ENCODE measurements at regions not wholly inside any gene's neighbourhood (a gene's known extent, or its start where the extent isn't known, plus 50 kb on each side); places are given as distances from the start of the nearest gene placed in this dataset.

DNA sequence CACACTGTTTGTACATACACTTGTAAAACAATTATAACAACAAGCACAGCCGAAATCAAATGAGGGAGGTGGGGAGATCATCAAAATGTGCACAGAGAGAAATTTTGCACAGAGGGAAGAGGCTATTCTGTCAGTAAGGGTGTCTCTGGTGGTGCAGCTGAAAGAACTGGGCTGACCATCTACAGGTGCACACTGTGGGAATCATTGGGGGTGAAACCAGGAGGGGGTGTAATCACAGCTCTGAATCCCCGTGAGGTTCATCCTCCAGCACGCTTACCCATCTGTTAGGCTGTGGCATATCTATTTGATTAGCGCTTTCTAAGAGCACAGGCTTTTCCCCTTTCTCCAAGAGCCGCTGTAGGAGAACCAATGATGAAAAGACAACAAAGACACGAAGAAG, 389.9 kb upstream of the CDH20 start:
- H3K27me3 ChIP-seq, result no peaks in the 10 kb centered on the region
- DNase-seq, result no peak
- no peaks in the 10 kb centered on the region for H3K4me1 ChIP-seq
- no peaks in the 10 kb centered on the region for H3K36me3 ChIP-seq
- TF ChIP-seq, protein P1, sequence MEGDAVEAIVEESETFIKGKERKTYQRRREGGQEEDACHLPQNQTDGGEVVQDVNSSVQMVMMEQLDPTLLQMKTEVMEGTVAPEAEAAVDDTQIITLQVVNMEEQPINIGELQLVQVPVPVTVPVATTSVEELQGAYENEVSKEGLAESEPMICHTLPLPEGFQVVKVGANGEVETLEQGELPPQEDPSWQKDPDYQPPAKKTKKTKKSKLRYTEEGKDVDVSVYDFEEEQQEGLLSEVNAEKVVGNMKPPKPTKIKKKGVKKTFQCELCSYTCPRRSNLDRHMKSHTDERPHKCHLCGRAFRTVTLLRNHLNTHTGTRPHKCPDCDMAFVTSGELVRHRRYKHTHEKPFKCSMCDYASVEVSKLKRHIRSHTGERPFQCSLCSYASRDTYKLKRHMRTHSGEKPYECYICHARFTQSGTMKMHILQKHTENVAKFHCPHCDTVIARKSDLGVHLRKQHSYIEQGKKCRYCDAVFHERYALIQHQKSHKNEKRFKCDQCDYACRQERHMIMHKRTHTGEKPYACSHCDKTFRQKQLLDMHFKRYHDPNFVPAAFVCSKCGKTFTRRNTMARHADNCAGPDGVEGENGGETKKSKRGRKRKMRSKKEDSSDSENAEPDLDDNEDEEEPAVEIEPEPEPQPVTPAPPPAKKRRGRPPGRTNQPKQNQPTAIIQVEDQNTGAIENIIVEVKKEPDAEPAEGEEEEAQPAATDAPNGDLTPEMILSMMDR (IDR thresholded peaks at IDR 0.05; ENCODE audit: low read depth, low read length), result no peak
- H3K4me3 ChIP-seq (ENCODE audit: low read depth, low read length), result no peak overlapping the region
- no peaks in the 10 kb centered on the region for H3K9me3 ChIP-seq

DNA sequence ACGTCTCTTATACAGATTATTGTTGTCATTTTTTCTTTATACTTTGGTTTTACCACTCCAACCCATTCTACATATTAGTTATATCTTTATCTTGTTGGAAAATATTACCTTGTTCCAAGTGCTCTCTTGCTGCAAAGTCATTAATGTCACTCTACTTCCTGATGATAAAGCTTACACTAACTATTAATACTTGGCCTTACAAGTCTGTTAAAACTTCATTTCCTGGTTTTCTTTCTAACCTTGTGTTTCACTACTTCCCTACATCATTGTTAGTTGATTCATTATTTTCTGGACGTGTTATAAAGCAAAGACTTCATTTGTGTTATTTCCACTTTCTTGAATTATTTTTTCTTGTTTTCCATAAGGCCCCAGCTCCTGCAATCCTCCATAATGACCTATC, 382.6 kb upstream of the CDH20 start:
- H3K4me1 ChIP-seq, result no peaks in the 10 kb centered on the region
- H3K36me3 ChIP-seq, result no peaks in the 10 kb centered on the region
- H3K27me3 ChIP-seq, result no peaks in the 10 kb centered on the region
- no peak overlapping the region for H3K4me3 ChIP-seq (ENCODE audit: low read depth, low read length)
- no peak for DNase-seq
- TF ChIP-seq, protein P1 (IDR thresholded peaks at IDR 0.05; ENCODE audit: low read depth, low read length), result no peak
- no peaks in the 10 kb centered on the region for H3K9me3 ChIP-seq

GRCh38 chr18:60951091-60951490, 382.1 kb upstream of the CDH20 start:
- no peaks in the 10 kb centered on the region for H3K9me3 ChIP-seq
- no peaks in the 10 kb centered on the region for H3K27me3 ChIP-seq
- no peaks in the 10 kb centered on the region for H3K4me1 ChIP-seq
- TF ChIP-seq, protein P1 (IDR thresholded peaks at IDR 0.05; ENCODE audit: low read depth, low read length), result no peak
- DNase-seq, result no peak
- no peak overlapping the region for H3K4me3 ChIP-seq (ENCODE audit: low read depth, low read length)
- H3K36me3 ChIP-seq, result no peaks in the 10 kb centered on the region

- no peak overlapping the region for H3K4me3 ChIP-seq (ENCODE audit: low read depth, low read length)
- no peaks in the 10 kb centered on the region for H3K36me3 ChIP-seq
- H3K9me3 ChIP-seq, result no peaks in the 10 kb centered on the region
- TF ChIP-seq, protein P1 (IDR thresholded peaks at IDR 0.05; ENCODE audit: low read depth, low read length), result no peak
- H3K4me1 ChIP-seq, result no peaks in the 10 kb centered on the region
- no peak for DNase-seq
- no peaks in the 10 kb centered on the region for H3K27me3 ChIP-seq
Observed at GRCh38 chr18:60962625-60963024, 370.6 kb upstream of the CDH20 start.

DNA sequence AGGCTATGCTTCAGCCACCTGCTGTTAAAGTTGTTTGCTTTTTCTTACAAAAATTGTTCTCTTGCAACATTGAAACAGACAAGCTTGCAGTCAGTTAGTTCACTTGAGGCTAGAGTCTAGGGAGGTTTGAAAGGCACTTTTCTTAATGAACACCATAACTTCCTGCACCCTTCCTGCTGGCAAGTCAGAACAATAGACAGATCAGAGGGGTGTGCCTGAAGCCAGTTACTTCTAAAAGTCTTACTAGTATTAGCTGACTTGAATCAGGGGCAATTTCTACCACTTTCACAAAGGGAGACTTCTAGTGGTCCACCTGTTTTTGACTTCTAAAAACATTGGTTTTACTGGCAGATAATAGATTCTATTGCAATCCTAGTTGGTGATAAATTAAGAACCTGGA, 367.4 kb upstream of the CDH20 start:
- TF ChIP-seq, protein P1 (IDR thresholded peaks at IDR 0.05; ENCODE audit: low read depth, low read length), result no peak
- no peaks in the 10 kb centered on the region for H3K9me3 ChIP-seq
- no peaks in the 10 kb centered on the region for H3K27me3 ChIP-seq
- no peak overlapping the region for H3K4me3 ChIP-seq (ENCODE audit: low read depth, low read length)
- no peaks in the 10 kb centered on the region for H3K4me1 ChIP-seq
- no peaks in the 10 kb centered on the region for H3K36me3 ChIP-seq
- DNase-seq, result no peak

- no peak for DNase-seq
- Histone ChIP-seq H3K27me3 (no peaks in the 10 kb centered on the region), H3K4me3 (ENCODE audit: low read depth, low read length) (no peak overlapping the region), H3K9me3 (no peaks in the 10 kb centered on the region), H3K4me1 (no peaks in the 10 kb centered on the region), H3K36me3 (no peaks in the 10 kb centered on the region)
- TF ChIP-seq, protein P1 (IDR thresholded peaks at IDR 0.05; ENCODE audit: low read depth, low read length), result no peak
Observed at GRCh38 chr18:60966876-60967275, 366.4 kb upstream of the CDH20 start.
